RKO (cell line): ENCODE measurements at regions not wholly inside any gene's neighbourhood (a gene's known extent, or its start where the extent isn't known, plus 50 kb on each side); places are given as distances from the start of the nearest gene placed in this dataset.

Source experiments
- DNase-seq: peaks from one replicate; pipeline ENCODE4 v3.0.0-alpha.2; 2016; ENCODE audit warnings: low spot score

DNA sequence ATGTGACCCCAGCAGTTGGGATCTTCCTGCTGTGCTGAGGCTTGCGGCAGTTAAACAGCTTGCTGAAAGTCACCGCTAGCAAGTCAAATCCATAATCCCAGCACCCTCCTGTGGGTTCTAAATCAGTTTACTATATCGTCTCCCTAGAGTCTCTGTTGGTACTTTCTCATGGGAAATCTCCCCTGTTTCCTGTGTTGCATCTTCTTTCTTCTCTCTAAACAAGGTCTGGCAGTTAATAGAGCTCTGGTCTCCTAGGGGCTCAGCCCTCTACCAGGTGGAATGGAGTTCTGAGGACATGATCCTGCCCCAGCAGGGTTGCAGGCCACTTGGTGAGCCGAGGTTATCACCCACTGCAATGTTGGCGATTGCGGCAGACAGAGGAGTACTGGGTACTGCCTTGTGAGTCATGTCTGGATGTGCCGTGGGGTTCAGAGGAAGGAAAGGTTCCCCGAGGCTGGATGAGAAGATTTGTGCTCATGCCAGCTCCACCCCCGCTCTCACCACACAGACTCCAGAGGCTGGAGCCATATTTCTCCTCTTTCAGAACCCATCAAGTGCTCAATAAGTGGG, 59.4 kb upstream of the SIX2 start:
- no peak for DNase-seq

DNA sequence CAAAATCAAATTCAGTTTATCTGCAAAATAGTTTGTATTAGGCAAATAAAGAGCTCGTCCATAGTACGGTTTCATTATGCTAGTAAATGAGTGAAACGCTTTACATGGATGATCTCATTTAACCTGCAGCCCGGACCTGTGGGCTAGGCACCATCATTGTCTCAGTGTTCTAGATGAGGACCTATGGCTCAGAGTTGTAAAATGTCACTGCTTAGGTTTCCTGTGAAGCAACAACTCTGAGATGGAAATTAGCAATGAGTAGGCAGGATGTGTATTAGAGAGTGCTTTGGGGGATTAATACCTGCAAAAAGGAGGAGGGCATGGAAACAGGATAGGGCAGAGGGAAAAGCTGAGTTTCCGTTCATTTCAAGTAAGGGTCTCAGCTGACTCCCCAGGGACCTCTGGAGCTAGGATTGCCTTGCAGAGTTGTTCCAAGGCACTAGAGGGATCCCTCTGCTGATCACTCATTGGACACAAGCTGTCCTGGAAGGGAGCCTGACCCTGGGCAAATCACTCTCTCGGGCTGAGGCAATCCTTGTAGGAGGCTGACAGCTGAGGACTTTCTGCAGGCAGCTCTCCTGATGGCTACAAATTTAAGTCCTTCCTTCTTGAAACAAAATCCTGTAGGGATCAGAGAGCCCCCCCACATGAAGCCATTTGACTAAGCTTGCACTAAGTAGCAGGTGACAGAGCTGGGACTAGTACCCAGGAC, 58.8 kb upstream of the SIX2 start:
- DNase-seq = no peak
